ENCODE measurements at regions not wholly inside any gene's neighbourhood (a gene's known extent, or its start where the extent isn't known, plus 50 kb on each side); places are given as distances from the start of the nearest gene placed in this dataset.
"Not testable (repeated sequence)": the region's sequence is repeated elsewhere in the genome, so short reads cannot be mapped to it uniquely, and the experiment has no call there.

- H3K36me3 ChIP-seq = no peaks in the 10 kb centered on the region
- H3K9me3 ChIP-seq = peaks cover 0 to 5% (median 0%) of the 10 kb centered on the region in 4 donors
- H3K4me3 ChIP-seq = no peak overlapping the region
- no peak overlapping the region for H3K27ac ChIP-seq (replicated peaks in 1 of 4)
- DNase-seq (ENCODE audit: extremely low spot score) = no peak
- no peaks in the 10 kb centered on the region for H3K4me1 ChIP-seq
- TF ChIP-seq EP300 (IDR thresholded peaks at IDR 0.05) (no peak), CTCF (IDR thresholded peaks at IDR 0.05) (peak in 1 of 3 experiments; percentile 22), POLR2AphosphoS5 (IDR thresholded peaks at IDR 0.05) (no peak), POLR2A (IDR thresholded peaks at IDR 0.05; ENCODE audit: low read depth) (no peak)
- 42% methylated on average over 5 of the region's 5 CpGs for WGBS
- intact Hi-C loops (cut with DNase I) = no loop called here
- H3K27me3 ChIP-seq = no peaks in the 10 kb centered on the region
Measured at GRCh38 chr7:124101173-124101768, 68.4 kb upstream of the TMEM229A start.

DNA sequence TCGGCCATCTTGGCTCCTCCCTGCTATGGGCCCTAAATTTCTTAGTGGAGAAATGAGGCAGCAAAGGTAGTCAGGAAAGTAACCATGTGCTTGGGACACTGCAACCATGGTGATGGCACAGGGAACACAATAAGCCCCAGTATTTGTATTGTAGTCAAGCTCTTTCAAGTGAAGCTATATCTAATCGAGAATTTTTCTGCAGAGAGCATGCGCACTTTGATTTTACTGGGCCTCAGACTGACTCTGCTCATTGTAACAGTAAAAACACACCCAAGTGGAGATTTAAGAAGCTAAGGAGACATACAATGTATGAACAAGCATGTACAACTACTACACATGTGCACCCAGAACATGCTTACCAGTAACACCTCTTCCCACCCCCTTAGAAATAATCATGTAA, 67.3 kb upstream of the TMEM229A start:
- no peaks in the 10 kb centered on the region for H3K27me3 ChIP-seq
- H3K36me3 ChIP-seq = no peaks in the 10 kb centered on the region
- H3K27ac ChIP-seq (replicated peaks in 1 of 4) = no peak overlapping the region
- no peak for TF ChIP-seq CTCF (IDR thresholded peaks at IDR 0.05)
- DNase-seq (ENCODE audit: extremely low spot score) = no peak
- H3K4me1 ChIP-seq = no peaks in the 10 kb centered on the region
- no peak overlapping the region for H3K4me3 ChIP-seq
- peaks cover 0 to 5% (median 0%) of the 10 kb centered on the region in 4 donors for H3K9me3 ChIP-seq
- 95% methylated on average over 2 of the region's 3 CpGs for WGBS
- intact Hi-C loops (cut with DNase I) = no loop called here

GRCh38 chr7:124099585-124099984, 66.7 kb upstream of the TMEM229A start:
- DNase-seq (ENCODE audit: extremely low spot score); H3K9me3 ChIP-seq; H3K36me3 ChIP-seq; intact Hi-C loops (cut with DNase I); H3K4me3 ChIP-seq; H3K27me3 ChIP-seq; H3K4me1 ChIP-seq; H3K27ac ChIP-seq (replicated peaks in 1 of 4): not testable (repeated sequence)
- WGBS = 88% methylated on average over 9 of the region's 10 CpGs

- Histone ChIP-seq H3K9me3 (no peaks in the 10 kb centered on the region), H3K4me3 (no peak overlapping the region), H3K4me1 (peaks cover 5 to 12% (median 10%) of the 10 kb centered on the region in 4 donors), H3K36me3 (no peaks in the 10 kb centered on the region), H3K27me3 (no peaks in the 10 kb centered on the region), H3K27ac (replicated peaks in 1 of 4) (no peak overlapping the region)
- TF ChIP-seq POLR2A (IDR thresholded peaks at IDR 0.05; ENCODE audit: low read depth) (no peak), CTCF (IDR thresholded peaks at IDR 0.05) (no peak), POLR2AphosphoS5 (IDR thresholded peaks at IDR 0.05) (no peak), EP300 (IDR thresholded peaks at IDR 0.05) (no peak)
- intact Hi-C loops (cut with DNase I) = no loop called here
- DNase-seq (ENCODE audit: extremely low spot score) = no peak
- 69% methylated on average over 2 of the region's 2 CpGs for WGBS
Measured at GRCh38 chr7:124089621-124090020, 56.8 kb upstream of the TMEM229A start.

DNA sequence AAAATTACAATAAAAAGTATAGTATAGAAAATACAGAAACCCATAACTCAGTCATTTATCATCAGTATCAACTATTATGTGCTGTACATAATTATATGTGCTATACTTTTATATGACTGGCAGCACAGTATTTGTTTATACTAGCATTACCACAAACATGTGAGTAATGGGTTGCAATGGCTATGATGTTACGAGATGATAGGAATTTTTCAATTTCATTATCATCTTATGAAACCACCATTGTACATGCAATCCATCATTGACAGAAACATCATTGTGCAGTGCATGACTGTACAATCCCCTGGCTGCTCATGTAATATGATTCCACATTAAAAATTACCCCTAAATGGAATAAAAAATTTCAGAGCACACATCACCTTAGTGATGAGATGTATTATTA, 55.7 kb upstream of the TMEM229A start:
- H3K27ac ChIP-seq (replicated peaks in 1 of 4) = no peak overlapping the region
- 71% methylated on average over 1 of the region's 1 CpG for WGBS
- no peaks in the 10 kb centered on the region for H3K27me3 ChIP-seq
- no peaks in the 10 kb centered on the region for H3K36me3 ChIP-seq
- H3K4me1 ChIP-seq = peaks cover 9 to 22% (median 19%) of the 10 kb centered on the region in 4 donors
- intact Hi-C loops (cut with DNase I) = no loop called here
- no peak for TF ChIP-seq CTCF (IDR thresholded peaks at IDR 0.05)
- H3K4me3 ChIP-seq = no peak overlapping the region
- DNase-seq (ENCODE audit: extremely low spot score) = no peak
- no peaks in the 10 kb centered on the region for H3K9me3 ChIP-seq
